Colonic mucosa (tissue), 4 donors: ENCODE measurements at regions not wholly inside any gene's neighbourhood (a gene's known extent, or its start where the extent isn't known, plus 50 kb on each side); places are given as distances from the start of the nearest gene placed in this dataset.

ENCODE experiments used
- DNase-seq: peaks from one replicate; pipeline ENCODE4 v3.0.0-alpha.2; 2020
- H3K27ac ChIP-seq: fragments of 200-600 bp; one replicate; pipeline ENCODE4 v1.8.0; 2021
- H3K27me3 ChIP-seq: fragments of 200-600 bp; one replicate; pipeline ENCODE4 v1.8.0; 2021
- H3K36me3 ChIP-seq: fragments of 200-600 bp; one replicate; pipeline ENCODE4 v1.8.0; 2021
- H3K4me1 ChIP-seq: fragments of 200-600 bp; one replicate; pipeline ENCODE4 v1.8.0; 2021; ENCODE audit warnings: mild to moderate bottlenecking
- H3K4me3 ChIP-seq: fragments of 200-600 bp; one replicate; pipeline ENCODE4 v1.8.0; 2021
- H3K9ac ChIP-seq, 2 donors: one replicate each; pipeline ENCODE4 v1.7.0; 2013; ENCODE audit warnings: control low read depth in 2 of 2, low read depth in 2 of 2, low read length in 2 of 2
- H3K9me3 ChIP-seq: fragments of 200-600 bp; one replicate; pipeline ENCODE4 v1.8.0; 2021
- CTCF ChIP-seq: fragments of 200-600 bp; IDR thresholded peaks from one replicate; pipeline ENCODE4 v1.8.0; 2022; ENCODE audit warnings: antibody characterized with exemption, mild to moderate bottlenecking
- intact Hi-C: fragments of 100-400 bp; cut with DNase I; formaldehyde crosslinking; loops from one replicate; pipeline ENCODE4 v1.14.1; 2022
- donor health status: healthy.
- donor health status: DM: no; HTN: no; CAD: no.
- donor health status: DM: no; HTN: no; CAD: no.

DNA sequence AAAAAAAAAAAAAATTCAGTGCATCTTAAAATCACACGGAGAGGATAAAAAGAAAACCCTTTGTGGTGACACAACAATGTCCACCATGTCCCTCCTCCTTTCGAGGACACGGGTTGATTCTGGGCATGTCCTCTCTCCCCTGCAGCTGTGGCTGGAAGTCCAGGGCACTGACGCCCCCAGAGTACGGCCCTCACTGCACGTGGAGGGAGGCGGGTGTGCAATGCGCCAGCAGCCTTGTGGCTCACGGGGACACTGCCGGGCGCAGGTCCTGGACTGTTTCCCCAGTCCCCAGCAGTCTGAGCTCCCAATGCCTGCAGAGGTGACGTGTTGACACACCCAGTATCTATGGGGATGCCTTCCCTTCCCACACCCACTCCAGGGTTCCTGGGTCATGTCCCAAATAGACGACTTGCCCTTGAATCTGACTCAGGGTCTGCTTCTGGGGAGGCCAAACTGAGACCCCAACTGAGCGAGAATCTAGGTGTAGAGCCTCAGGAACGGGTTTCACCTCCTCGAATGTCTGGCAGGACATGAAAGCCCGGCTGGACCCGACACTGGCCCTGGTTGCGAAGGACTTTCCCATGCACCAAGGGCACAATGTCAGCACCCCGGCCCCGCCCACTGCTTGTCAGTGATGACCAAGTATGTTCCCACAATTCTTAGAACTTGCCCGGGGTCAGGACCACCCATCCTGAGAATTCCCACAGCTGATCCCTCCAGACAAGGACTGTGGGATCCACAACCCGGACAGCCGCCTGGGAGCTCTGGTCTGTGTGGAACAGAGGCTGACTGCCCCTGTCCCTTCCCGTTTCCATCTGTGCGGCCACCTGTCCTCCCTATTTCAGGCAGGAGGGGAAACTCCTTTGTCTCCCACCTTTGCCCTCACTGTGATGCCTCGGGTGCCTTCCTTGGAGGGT, 425.1 kb upstream of the SULF2 start:
- H3K36me3 ChIP-seq, result no peaks in the 10 kb centered on the region
- no peaks in the 10 kb centered on the region for H3K4me1 ChIP-seq
- no peaks in the 10 kb centered on the region for H3K27me3 ChIP-seq
- H3K27ac ChIP-seq, result no peak overlapping the region
- DNase-seq, result no peak
- no peak overlapping the region for H3K9ac ChIP-seq
- TF ChIP-seq CTCF, result no peak
- intact Hi-C loops, result no loop called here
- H3K9me3 ChIP-seq, result no peaks in the 10 kb centered on the region
- no peak overlapping the region for H3K4me3 ChIP-seq

DNA sequence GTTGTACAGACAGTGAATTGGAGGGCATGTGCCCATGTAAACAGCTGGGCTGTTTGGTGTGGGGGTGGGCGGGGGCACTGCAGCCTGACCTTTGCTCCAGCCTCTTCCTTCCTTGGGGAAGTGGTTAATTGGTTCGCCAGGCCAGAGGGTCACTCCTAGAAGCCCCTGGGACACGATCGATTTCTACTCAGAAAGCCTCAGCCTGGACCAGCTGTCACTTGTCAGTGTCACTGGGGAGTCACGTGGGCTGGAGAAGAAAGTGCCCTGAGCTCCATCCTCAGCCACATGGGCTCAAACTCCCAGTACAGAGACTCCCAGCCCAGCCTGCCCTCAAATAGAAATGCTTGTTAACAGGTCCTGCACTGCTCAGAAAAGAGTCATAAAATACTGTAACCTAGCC, 423.8 kb upstream of the SULF2 start:
- Histone ChIP-seq H3K27me3 (no peaks in the 10 kb centered on the region), H3K9me3 (no peaks in the 10 kb centered on the region), H3K36me3 (no peaks in the 10 kb centered on the region), H3K4me1 (no peaks in the 10 kb centered on the region), H3K4me3 (no peak overlapping the region), H3K27ac (no peak overlapping the region), H3K9ac (no peak overlapping the region)
- intact Hi-C loops, result no loop called here
- DNase-seq, result no peak
- no peak for TF ChIP-seq CTCF

DNA sequence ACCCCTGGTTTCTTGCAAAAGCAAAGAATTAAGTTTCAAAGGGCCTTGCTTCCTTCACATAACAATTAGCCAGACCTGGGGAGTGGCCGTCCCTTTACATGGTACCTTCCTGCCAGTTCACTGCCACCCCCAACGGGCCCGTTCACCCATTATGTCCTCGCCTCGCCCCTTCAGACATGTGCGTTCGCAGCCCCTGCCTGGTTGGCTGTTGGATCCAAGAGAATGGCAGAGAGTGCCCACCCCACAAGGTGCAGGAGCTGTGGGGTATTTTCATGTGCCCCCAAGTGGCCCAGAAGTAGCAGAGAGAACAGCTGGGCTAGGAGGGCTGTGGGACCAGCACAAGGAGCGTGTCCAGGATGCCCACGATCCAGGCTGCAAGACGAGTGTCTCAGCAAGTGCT, 422.9 kb upstream of the SULF2 start:
- Histone ChIP-seq H3K4me3 (no peak overlapping the region), H3K27ac (no peak overlapping the region), H3K36me3 (no peaks in the 10 kb centered on the region), H3K9me3 (no peaks in the 10 kb centered on the region), H3K4me1 (no peaks in the 10 kb centered on the region), H3K9ac (no peak overlapping the region), H3K27me3 (no peaks in the 10 kb centered on the region)
- intact Hi-C loops, result no loop called here
- DNase-seq, result no peak
- TF ChIP-seq CTCF, result no peak

- H3K4me1 ChIP-seq, result no peaks in the 10 kb centered on the region
- H3K9me3 ChIP-seq, result no peaks in the 10 kb centered on the region
- intact Hi-C loops, result no loop called here
- no peak overlapping the region for H3K9ac ChIP-seq
- no peak for TF ChIP-seq CTCF
- H3K27me3 ChIP-seq, result no peaks in the 10 kb centered on the region
- no peak overlapping the region for H3K4me3 ChIP-seq
- no peak for DNase-seq
- no peaks in the 10 kb centered on the region for H3K36me3 ChIP-seq
- H3K27ac ChIP-seq, result no peak overlapping the region
Observed at GRCh38 chr20:48207505-48207904, 422.2 kb upstream of the SULF2 start.

DNA sequence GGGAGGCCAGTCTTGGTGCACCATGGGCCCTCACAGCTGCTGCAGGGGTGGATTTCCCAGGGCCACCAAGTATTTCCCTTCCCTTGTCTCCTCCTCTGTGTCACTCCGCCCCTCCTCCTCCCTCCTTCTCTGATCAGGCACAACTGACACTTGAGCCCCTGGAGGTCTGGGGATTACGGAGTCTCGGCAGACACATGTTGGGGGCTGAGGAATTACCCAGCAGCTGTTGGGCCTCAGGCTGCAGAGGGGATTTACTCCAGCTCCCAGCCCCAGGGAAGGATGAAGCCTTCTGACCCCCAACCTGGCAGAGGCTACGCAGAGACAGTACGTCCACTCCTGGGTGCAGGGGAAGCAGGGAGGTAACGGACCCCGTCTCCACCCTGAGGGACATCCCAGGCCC, 420.5 kb upstream of the SULF2 start:
- Histone ChIP-seq H3K9me3 (no peaks in the 10 kb centered on the region), H3K27ac (no peak overlapping the region), H3K9ac (no peak overlapping the region), H3K4me3 (no peak overlapping the region), H3K27me3 (no peaks in the 10 kb centered on the region), H3K36me3 (no peaks in the 10 kb centered on the region), H3K4me1 (no peaks in the 10 kb centered on the region)
- intact Hi-C loops, result no loop called here
- no peak for TF ChIP-seq CTCF
- no peak for DNase-seq
